Activated CD4-positive, alpha-beta T cell treated with anti-CD3 and anti-CD28 coated beads, Interleukin-2, amount 50 U/mL, for 16 hours (primary cell): ENCODE measurements at regions not wholly inside any gene's neighbourhood (a gene's known extent, or its start where the extent isn't known, plus 50 kb on each side); places are given as distances from the start of the nearest gene placed in this dataset.

Experiments used
- DNase-seq: peaks from one replicate; pipeline ENCODE4 v3.0.0-alpha.2; 2020

- DNase-seq, result peak; percentile 92
Measured at GRCh38 chr4:56757821-56758411, 63.6 kb downstream of the SPINK2 start.

- DNase-seq, result peak; percentile 14
Measured at GRCh38 chr4:56757261-56757746, 64.2 kb downstream of the SPINK2 start.

- no peak for DNase-seq
Measured at GRCh38 chr4:56755901-56756300, 65.6 kb downstream of the SPINK2 start.

- DNase-seq, result no peak
Measured at GRCh38 chr4:56752985-56753384, 68.5 kb downstream of the SPINK2 start.

GRCh38 chr4:56750231-56750630 is 69.1 kb upstream of the HOPX start:
- DNase-seq, result no peak

- DNase-seq, result no peak
Measured at GRCh38 chr4:56748271-56748670, 67.2 kb upstream of the HOPX start.

GRCh38 chr4:56746639-56747038 is 65.5 kb upstream of the HOPX start:
- no peak for DNase-seq

- no peak for DNase-seq
Measured at GRCh38 chr4:56745042-56745441, 63.9 kb upstream of the HOPX start.

GRCh38 chr4:56744030-56744429 is 62.9 kb upstream of the HOPX start:
- peak; percentile 18 for DNase-seq

- no peak for DNase-seq
Measured at GRCh38 chr4:56743550-56743949, 62.5 kb upstream of the HOPX start.

- DNase-seq, result no peak
Measured at GRCh38 chr4:56742080-56742871, 61.2 kb upstream of the HOPX start.

GRCh38 chr4:56741595-56741994 is 60.5 kb upstream of the HOPX start:
- DNase-seq, result no peak

GRCh38 chr4:56739066-56739777 is 58.1 kb upstream of the HOPX start:
- no peak for DNase-seq

GRCh38 chr4:56737666-56738065 is 56.6 kb upstream of the HOPX start:
- no peak for DNase-seq

GRCh38 chr4:56733352-56733751 is 52.3 kb upstream of the HOPX start:
- no peak for DNase-seq

GRCh38 chr4:56732301-56732700 is 51.2 kb upstream of the HOPX start:
- DNase-seq, result no peak

GRCh38 chr4:56731857-56732256 is 50.8 kb upstream of the HOPX start:
- DNase-seq, result no peak
